Thyroid gland (tissue), 4 donors: ENCODE measurements at regions not wholly inside any gene's neighbourhood (a gene's known extent, or its start where the extent isn't known, plus 50 kb on each side); places are given as distances from the start of the nearest gene placed in this dataset.

ENCODE experiments used
- POLR2A ChIP-seq, 2 donors: fragments of 450-650 bp; IDR thresholded peaks; one replicate each; pipeline ENCODE4 v1.6.1; 2017; ENCODE audit warnings: antibody characterized with exemption in 2 of 2, mild to moderate bottlenecking in 2 of 2, moderate library complexity in 1 of 2
- TF ChIP-seq, protein P1 (sequence below), 6 experiments: fragments of 200-600 bp in 3 of 6; fragments of 450-650 bp in 3 of 6; sonication (generic) in 3 of 6; IDR thresholded peaks; one replicate each; pipeline ENCODE4 v1.5.1; 2016 to 2019; ENCODE audit warnings: antibody characterized with exemption in 6 of 6, mild to moderate bottlenecking in 2 of 6, inconsistent platforms in 1 of 6, moderate library complexity in 1 of 6

DNA sequence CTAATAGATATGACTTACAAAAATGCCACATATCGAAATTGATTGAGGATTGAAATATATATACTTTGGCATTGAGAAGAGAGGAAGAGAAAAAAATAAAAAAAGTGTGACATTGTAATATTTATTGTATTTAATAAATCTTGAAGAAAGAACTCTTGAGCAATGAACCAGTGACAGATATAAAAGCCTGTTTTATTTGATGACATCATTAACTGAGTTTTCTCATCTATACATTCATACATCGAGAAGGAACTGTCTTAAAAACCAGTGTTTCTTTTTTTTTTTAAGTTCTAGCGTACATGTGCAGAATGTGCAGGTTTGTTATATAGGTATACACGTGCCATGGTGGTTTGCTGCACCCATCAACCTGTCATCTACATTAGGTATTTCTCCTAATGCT lies 368.2 kb downstream of the SNAPC1 start:
- TF ChIP-seq, protein P1, sequence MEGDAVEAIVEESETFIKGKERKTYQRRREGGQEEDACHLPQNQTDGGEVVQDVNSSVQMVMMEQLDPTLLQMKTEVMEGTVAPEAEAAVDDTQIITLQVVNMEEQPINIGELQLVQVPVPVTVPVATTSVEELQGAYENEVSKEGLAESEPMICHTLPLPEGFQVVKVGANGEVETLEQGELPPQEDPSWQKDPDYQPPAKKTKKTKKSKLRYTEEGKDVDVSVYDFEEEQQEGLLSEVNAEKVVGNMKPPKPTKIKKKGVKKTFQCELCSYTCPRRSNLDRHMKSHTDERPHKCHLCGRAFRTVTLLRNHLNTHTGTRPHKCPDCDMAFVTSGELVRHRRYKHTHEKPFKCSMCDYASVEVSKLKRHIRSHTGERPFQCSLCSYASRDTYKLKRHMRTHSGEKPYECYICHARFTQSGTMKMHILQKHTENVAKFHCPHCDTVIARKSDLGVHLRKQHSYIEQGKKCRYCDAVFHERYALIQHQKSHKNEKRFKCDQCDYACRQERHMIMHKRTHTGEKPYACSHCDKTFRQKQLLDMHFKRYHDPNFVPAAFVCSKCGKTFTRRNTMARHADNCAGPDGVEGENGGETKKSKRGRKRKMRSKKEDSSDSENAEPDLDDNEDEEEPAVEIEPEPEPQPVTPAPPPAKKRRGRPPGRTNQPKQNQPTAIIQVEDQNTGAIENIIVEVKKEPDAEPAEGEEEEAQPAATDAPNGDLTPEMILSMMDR (IDR thresholded peaks at IDR 0.05) = no peak
- no peak for TF ChIP-seq POLR2A (IDR thresholded peaks at IDR 0.05)
